ENCODE measurements at regions not wholly inside any gene's neighbourhood (a gene's known extent, or its start where the extent isn't known, plus 50 kb on each side); places are given as distances from the start of the nearest gene placed in this dataset.

DNA sequence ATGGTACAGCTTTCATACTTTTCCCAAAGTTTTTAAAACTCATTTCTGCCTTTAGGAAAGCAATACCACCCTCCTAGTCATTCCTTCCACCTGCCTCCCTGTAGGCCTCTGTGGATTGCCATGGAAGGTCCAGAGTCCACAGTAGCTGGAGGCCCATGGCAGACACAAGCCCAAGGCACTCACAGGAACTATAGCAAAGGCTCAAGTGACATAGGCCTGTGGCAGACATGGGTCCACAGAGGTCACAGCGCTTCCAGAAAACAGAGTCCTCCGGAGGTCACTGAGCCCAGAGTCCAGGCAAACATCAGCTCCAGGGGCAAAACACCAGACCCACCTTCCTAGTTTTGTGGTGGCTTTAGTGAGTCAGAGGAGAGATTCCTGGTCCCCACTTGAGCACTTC lies 147.6 kb upstream of the ATP6AP2 start:
- TF ChIP-seq, protein P1, sequence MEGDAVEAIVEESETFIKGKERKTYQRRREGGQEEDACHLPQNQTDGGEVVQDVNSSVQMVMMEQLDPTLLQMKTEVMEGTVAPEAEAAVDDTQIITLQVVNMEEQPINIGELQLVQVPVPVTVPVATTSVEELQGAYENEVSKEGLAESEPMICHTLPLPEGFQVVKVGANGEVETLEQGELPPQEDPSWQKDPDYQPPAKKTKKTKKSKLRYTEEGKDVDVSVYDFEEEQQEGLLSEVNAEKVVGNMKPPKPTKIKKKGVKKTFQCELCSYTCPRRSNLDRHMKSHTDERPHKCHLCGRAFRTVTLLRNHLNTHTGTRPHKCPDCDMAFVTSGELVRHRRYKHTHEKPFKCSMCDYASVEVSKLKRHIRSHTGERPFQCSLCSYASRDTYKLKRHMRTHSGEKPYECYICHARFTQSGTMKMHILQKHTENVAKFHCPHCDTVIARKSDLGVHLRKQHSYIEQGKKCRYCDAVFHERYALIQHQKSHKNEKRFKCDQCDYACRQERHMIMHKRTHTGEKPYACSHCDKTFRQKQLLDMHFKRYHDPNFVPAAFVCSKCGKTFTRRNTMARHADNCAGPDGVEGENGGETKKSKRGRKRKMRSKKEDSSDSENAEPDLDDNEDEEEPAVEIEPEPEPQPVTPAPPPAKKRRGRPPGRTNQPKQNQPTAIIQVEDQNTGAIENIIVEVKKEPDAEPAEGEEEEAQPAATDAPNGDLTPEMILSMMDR (IDR thresholded peaks at IDR 0.05), result no peak
- no peak for TF ChIP-seq POLR2A (IDR thresholded peaks at IDR 0.05)

Measured in adrenal gland (tissue), 5 donors.